ENCODE measurements at regions not wholly inside any gene's neighbourhood (a gene's known extent, or its start where the extent isn't known, plus 50 kb on each side); places are given as distances from the start of the nearest gene placed in this dataset.
A peak's percentile ranks its signal among the peaks of the same experiment; 100 is the strongest.

DNA sequence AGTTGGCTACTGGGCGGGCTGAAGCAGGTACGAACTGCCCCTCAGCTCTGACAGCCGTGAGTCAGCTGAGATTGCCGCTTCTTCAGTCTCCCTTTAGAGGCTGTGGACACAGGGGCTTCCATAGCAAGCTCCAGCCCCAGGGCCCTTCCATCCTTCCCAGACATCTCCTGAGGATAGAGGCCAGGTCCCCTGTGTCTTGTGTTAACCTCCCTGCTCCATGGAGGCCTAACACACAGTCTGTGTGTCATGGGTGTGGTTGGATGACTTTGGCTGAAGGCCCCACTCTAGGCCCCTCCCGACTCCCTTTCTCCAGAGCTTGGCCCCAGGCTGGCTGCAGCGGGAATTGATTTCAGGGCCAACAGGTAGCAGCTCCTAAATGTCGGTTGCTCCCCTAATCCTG lies 116.1 kb upstream of the TLE3 start:
- DNase-seq = no peak

DNA sequence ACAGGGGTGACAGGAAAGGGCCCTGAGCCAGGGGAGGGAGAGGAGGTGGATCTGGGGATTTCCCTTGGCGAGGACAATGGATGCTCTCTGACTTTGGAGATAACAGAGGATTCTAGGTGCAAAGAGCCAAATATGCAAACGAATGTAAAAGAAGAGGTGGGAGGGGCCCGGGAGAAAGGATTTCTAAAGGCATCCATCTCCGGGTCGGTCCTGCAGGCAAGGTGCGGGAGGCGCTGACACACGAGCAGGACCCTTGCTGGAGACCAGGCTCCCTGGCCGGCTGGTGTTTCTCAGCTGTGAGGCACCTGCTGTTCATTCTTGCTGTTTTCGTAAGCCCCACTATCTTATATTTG lies 115.2 kb upstream of the TLE3 start:
- DNase-seq = no peak

DNA sequence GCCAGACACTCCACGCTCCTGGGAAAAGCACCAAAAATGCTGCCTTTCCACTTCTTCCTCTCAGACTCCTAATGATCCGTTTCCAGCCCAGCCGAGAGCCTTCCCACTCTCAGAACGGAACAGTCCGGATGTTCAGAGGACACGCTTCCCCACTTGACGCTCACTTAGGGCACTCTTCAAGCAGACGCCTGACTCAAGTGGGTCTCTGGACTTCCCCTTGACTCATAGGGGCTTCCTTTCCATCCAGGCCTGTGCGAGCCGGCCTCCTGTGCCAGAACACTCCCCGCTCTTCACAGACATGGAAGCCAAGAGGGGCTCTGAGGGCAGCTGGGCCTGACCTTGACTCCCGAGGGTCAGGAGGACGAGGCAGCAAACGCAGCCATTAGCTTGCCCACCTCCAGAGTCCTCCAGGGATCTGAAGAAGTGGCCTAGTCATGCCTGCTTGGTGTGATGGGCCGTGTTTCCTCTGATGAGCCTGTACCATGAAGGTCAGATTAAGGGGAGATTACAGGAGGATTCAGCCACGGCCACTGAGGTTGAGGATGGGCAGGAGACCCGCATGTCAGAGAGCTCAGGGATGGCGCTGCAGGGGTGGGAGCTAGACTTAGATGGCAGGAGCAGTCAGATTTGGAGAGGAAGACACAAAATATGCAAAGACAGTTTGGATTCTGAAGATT lies 114.7 kb upstream of the TLE3 start:
- no peak for DNase-seq

DNA sequence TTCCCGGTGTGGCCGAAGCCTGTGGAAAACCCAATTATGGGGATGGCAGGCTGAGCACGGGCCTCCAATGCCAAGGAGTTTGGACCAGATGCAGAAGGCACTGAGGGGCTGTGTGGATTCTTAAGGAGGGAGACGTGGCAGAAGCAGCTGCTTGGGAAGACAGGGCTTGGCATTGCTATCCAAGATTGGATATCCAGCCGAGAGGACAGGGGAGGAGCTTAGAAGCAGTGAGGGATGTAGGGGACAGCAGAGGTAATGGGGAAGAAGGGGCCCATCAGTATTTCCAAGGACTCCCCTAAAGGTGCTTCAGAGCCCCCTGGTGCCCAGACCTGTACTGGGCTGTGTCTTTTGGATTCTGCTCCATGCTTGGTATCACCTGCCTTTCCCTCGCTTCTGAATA lies 112.8 kb upstream of the TLE3 start:
- DNase-seq = no peak

DNA sequence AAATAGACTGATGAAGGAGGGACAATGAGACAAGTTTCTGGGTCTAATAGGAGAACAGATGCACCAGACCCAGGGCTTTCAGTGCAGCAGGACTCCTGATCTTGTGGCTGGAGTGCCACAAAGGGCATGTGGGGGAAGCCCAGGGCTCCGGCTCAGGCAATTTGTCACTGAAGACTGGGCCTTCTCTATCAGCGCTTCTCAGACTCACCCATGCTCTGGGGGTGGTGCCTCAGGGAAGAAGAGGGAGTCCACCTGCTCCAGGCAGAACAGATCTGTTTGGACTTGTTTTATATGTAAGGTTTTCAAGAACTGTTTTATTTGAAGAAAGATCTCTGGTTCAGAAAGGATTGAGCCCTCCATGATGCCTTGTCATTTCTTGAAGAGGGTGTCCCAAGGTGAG lies 112.4 kb upstream of the TLE3 start:
- DNase-seq = no peak

DNA sequence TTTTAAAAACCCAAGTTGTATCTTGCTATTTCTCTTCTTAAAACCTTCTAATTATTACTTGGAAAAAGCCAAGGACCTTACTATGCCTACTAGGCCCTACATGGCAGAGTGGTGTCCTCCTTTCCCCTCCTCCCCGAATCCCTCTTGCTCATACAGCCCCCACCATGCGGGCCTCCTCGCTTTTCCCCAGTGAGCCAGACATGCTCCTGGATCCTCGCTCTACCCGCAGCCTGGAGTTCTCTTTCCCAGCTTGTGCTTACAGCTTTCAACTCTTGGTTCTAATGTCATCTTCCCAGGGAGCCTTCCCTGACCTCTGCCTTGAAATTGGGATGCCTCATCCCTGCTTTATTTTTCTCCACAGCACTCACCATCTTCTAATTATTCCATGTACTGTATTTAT lies 111.8 kb upstream of the TLE3 start:
- no peak for DNase-seq

DNA sequence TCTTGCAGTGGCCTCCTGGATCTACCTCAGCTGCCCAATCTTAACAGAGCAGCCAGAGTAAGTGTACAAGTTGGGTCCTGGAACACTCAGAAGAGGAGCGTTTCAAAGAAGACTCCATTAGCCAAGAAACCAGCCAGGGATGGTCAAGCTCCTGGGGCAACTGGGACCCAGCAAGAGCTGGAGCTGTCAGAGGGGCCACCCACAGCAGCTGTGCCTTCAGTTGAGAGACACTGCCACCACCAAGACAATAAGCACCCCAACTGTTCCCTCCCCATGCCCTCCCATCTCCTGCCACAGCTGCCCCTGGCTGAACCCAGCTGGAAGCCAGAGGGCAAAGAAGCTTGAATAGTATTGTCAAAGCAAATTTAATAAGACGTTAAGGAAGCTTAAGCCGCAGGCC lies 110.6 kb upstream of the TLE3 start:
- DNase-seq = no peak

DNA sequence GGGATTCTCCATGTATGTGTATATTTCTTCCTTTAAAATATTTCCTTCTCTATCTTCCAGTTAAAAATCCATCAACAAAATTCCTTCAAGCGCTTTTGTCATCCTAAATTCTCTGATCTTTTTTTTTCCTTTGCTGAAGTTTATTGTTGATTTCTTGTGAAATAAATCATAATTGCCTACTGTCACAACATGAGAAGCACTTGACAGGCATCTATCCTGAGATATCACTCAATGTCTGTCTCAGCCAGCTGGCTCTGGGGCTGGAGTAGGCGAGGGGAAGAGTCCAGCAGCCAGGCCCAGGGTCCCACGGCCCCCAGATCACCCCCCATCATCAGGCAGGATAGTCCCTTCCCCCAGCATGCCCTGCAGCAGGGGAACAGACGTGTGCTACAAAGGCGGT lies 109.0 kb upstream of the TLE3 start:
- no peak for DNase-seq

DNA sequence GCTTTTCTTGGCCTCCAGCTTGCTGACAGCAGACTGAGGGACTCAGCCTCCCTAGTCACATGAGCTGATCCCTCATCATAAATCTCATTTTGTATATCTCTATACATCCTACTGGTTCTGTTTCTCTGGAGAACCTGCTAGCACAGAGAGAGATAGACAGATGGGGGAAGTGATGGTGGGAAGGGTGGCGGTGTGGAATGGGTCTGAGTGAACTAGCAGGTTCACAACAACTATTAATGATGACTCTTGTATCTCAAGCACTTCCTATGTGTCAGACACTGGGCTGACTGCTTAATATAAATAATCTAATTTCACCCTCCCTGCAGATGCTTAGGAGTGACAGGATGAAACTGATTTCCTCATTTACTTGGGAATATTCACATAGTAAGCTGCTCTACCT lies 106.9 kb upstream of the TLE3 start:
- DNase-seq = no peak

DNA sequence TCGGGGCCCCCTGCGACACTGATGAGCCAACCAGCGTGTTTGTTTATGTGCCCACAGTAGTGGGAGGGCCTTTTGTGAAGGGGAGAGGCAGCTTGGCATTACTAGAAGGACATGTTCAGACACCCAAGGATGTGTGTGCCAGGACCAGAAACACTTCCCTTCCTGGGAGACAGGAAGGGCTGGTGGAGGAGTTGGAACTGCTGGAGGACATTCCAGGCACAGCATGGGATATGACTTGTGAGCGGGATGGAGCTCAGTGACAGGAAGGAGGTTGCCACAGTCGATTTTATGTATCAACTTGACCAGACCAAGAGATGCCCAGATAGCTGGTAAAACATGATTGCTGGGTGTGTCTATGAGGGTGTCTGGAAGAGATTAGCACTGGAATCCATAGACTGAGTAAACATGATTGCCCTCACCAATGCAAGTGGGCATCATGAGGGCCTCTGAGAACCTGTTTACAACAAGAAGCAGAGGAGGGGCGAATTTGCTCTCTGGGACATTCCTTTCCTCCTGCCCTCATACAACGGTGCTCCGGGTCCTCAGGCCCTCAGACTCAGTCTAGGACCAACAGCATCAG lies 106.4 kb upstream of the TLE3 start:
- DNase-seq = no peak

DNA sequence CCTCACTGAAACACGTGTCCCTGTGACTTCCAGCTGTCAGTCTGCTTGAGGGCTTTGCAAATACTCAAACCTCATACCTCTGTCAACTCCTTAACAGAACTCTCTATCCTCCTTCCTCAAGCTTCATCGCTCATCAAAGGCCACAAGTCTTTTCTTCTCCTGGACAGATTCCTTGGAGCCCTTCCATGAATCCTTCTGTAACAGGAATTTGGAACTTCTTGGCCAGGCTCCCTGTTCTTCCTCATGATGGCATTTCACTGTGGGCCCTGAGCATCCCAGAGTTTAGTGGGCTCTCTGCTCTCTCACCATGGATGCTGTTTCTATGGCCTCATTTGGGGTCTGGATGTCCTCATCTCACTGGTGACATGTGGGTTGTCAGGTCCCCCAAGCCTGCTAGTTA lies 105.0 kb upstream of the TLE3 start:
- peak; percentile 73 for DNase-seq

DNA sequence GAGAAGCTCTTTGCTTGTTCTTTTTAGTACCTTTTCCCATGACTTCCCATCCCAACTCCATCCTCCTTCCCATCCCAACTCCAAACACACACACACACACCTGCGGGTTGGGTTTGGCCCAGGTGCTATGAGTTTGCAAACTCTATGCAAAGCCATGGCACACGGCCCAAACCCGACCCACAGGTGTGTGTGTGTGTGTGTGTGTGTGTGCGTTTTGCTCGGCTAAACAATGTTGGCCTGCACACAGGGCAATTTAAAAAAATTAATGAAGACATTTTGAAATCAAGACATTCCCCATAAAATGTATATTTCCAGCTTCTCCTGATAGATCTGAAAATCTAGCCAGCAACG lies 103.7 kb upstream of the TLE3 start:
- no peak for DNase-seq

DNA sequence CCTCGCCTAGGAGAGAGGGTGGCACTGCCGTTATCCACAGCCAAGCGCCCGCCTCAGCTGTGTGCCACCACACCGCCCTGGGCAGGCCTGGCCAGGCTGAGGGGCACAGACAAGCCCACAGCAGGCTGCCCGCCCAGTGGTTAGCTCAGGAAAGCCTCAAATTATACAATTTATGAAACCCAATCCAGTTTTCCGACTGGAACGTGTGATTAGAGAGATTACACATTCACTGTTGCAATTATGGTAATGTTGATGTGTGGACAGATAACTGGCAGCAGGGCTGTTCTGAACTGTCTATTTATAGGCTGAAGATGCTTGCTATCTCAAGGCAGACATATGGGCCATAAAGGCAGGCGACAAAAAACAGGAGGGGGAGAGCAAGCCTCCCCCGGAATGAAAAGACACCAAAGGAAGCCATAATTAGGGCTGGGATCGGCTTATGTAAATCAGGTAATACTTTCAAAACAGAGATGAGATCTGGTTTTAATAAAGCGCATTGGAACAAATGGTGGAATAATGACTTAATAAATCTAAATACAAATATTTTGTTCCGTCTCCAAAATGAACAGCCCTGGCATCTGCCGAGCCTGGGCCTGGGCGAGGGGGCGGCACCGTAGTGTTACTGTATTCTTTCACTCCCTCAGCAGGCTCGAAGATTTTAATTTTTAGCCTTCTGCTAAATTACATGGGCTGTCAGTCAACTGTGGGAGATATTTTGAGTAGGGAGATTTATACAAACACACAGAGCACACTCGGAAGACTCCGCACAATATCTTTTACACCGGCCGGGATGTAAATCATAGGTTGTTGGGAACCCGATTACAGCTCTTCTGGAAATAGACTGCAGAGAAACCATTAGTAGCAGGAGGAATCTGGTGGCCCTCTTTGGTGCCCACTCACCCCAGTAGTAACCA lies 103.1 kb upstream of the TLE3 start:
- no peak for DNase-seq

DNA sequence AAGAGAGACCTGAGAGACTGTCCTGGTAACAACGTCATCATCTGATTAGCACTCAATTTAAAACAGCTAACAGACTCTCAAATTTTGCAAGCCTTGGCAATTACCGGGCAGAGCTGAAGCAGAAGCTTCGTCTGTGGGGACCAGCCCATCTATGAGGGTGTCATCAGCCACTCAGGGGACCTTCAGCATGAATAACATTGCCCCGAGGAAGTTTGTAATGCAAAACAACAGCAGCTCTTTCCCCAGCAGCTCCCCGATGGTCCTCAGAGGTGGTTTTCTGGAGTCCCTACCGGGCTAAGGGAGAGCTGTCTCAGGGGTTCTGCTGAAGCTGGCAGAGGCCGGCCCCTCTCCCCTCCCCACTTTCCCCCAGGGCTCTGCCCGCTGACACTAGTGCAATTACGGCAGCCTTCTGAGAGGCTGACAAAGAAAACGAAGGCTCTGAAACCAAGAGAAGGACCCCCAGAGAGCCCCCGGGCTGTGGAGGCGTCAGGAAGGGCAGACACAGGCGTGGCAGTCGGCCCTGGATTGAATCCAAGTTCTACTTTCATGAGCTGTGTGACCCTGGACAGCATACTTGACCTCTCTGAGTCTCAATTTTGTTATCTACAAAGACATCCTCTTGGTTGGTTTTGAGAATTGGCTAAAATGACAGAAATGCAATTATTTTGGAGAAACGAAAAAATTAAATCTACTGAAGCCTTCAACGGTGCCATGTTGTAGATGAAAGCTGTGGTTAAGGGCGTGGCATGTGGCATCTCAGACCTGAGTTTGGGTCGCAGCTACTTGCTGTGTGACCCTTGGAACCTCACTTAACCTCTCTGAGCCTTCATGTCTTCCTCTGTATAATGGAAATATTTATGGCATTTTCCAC lies 102.1 kb upstream of the TLE3 start:
- DNase-seq = no peak

DNA sequence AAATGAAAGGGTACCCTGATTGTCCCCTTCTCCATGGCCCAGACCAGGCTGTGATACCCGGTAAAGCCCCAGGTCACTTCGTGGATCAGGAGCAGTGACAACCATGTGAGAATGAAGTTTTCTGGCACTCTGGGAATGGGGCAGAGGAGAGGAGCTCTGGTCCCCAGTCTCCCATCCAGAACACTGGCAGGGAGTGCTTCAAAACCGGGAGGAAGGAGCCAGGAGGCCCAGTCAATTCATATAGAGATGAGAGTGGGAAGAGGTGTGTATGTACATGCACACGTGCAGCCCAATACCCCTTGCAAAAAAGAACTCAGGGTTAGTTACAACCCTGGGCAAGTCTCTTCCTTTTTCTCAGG lies 101.4 kb upstream of the TLE3 start:
- DNase-seq = no peak

DNA sequence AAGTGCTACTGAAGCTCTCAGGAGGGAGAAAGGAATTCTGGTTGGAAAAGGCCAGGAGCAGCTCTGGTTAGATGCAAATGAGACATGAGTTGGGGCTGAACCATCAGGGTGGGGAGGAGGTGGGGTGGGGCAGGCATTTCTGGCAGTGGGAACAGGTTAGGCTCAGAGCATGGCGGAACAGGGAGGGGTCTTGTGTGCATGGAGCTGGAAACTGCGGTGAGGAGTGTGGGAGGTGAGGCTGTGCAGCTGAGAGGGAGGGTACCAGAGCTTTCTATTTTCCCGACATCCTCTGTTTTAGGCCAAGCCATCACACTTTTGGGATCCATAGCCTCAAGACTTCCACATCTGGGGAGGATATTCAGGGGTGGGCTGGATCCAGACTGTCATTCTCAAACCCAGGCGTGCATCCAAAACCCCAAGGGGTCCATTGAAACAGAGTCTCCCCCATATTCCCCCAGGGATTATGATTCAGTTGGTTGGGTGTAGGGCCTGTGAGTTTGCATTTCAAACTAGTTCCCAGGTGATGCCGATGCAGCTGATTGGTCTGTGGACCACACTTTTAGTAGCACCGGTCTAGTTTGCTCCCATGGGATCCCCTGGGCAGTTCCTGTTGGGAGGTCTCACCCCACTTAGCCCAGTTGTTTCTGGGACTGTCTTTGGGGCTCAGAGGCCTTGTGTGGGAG lies 100.9 kb upstream of the TLE3 start:
- DNase-seq = no peak

DNA sequence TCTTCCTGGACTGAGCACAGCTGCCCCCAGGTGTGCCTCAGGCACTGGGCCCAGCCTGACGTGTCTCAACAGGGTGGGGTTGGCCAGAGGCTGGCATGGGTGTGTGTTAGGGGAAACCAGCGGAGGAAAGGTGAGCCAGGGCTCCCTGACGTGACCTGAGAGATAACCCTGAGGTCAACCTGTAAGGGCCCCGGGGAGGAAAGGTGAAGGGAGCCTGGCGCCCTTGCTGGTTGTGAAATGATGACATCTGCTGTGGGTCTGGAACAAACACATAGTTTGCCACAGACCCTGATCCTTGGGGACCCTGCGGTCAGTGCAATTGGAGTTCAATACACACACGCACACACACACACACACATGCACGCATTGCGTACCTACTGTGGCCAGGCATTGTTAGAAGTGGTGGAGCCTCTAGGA lies 100.2 kb upstream of the TLE3 start:
- no peak for DNase-seq

DNA sequence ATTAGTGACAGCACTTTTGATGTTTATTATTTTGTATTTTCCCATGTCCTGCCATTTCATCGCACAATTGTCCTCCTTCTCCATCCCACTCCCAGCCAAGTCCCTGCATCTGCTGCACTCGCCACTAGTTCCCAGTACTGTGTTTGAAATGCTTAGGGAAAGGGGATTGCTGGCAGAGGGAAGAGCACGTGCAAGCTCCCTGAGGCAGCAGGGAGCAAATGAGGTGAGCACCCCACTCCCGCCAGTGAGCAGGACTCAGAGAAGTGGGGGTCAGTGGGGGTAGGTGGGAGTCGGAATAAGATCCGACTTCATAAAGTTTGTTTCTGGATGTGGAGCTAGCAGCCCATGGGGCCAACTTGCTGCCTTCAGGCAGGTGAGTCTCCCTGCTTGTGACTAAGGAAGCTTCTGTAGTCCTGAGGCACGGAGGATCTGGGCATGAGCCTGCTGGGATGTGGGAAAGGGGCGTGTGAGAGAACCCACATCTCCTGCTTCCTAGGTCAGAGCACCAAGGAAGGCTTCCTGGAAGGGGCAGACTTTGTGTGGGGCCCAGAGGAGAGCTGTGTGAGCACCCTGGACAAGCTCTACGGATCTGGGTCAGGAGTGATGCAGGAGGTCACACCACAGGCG lies 99.7 kb upstream of the TLE3 start:
- DNase-seq = no peak

DNA sequence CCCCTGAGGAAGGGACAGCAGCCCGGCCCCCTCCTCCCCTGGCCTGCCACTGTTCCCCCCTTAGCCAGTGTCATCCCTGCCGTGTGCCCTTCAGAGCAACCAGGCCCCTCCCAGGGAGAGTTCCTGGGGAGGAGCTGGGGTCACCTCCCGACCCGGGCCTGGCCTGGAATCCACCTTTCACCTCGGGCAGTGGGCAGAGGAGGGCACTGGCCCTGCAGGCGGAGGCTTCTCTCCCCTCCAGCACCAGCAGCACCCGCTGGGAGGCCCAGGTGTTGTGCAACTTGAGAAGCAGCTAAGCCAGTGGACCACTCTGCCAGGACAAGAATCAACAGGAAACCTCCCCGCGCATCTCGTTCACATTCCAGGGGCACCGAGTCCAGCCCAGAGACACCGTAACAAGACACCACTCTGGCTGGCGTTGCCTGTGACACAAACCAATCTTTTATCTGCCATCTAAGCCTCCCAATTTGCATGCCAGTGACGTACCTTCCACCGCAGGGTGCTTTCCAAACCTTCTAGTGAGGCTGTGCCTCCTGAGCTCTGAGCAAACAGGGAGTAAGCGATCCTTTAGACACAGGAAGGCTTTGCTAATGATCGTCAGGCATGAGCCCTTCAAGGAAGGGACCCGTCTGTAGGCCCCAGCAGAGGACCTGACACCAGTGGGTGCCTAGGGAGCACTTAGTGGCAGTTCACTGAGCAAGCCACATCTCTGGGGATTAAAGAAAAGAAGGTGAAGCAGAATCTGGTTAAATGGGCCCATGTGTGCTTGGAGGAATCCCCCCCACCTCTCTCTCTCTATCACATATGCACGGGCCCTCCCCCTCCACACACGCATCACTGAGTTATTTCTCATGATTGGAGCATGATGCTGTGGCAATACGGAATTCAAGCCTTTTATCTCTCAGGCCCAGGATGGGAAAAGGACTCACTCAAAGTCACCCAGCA lies 98.9 kb upstream of the TLE3 start:
- peak; percentile 78 for DNase-seq

DNA sequence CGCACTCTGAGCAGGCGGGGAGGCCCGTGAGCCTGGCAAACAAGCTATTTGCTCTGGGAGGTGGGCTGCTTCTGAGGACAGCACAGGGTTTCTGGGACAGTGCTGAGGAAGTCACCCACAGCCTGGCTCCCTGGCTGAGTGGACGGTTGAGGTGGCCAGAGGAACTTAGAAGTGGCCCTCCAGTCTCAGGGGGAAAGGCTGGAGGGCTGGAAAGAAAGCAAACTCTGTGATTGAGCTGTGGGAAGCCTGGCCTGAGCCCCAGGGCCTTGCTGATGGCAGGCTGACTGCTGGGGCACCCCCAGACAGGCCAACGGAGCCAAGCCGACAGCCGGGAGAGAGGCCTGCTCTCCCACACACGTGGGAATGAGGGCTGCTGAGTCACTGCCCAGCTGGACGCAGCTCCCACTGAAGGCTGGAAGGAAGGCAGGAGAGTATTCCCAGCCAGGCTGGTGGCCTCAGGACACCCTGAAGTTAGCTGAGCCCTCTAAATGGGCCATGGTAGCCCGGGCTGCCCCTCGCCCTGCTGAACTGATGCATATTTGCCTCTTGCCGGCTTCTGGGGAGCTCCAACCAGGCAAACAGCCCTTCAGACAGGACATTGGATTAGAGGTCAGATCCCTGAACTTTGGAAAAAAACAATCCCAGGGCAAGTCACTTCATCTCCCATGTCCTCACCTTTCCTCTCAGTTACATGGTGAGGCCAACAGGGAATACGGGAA lies 98.0 kb upstream of the TLE3 start:
- peak; percentile 83 for DNase-seq

DNA sequence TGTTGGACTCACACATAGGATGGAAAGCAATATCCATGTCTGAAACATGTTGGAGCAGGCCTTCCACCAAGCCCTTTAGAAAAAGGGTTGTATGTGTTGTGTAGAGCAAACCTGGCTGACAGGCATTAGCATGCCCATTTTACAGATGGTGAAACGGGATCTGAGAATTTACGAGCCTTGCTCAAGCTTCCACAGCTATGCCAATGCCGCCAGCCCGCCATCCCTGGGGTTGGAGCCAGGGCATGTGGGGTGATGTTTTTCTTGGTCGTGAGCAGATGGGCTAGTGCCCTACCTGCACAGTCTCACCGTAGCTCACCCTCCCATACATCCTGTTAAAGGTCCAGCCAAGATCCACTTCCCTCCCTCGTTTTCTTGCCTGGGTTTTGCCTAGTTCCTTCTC lies 97.5 kb upstream of the TLE3 start:
- no peak for DNase-seq
